ENCODE measurements at regions not wholly inside any gene's neighbourhood (a gene's known extent, or its start where the extent isn't known, plus 50 kb on each side); places are given as distances from the start of the nearest gene placed in this dataset.
"Not testable (repeated sequence)": the region's sequence is repeated elsewhere in the genome, so short reads cannot be mapped to it uniquely, and the experiment has no call there.

DNA sequence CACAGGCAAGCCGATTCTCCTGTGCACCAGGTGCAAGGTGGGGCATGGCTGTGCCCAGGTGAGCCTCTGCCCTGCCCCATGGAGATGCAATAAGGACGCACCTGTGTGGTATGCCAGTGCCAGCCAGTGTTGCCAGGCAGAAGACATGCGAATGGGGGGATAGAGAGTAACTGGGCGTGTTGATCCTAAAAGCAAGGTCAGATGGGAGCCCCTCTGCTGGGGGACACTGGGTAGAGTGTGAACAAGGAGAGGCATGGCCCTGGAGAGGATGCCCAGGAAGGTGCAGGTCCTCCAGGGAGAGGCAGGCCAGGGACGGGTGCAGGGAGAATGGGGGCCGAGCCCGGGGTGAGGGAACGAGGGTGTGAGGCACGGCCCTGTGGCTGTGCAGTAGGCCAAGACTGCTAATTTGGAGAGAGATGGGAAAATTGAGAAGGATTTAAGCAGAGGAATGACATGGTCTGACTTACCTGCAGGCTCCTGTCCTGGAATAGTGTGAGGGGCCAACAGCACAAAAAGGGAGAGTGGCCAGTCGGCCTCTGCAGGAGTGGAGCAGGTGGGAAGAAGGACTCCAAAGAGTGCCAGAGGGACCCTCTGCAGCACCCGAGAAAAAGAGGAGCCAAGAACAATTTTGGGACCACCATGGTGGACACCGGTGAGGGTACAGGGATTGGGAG, 690.4 kb upstream of the HS6ST1 start:
- no peak for DNase-seq

DNA sequence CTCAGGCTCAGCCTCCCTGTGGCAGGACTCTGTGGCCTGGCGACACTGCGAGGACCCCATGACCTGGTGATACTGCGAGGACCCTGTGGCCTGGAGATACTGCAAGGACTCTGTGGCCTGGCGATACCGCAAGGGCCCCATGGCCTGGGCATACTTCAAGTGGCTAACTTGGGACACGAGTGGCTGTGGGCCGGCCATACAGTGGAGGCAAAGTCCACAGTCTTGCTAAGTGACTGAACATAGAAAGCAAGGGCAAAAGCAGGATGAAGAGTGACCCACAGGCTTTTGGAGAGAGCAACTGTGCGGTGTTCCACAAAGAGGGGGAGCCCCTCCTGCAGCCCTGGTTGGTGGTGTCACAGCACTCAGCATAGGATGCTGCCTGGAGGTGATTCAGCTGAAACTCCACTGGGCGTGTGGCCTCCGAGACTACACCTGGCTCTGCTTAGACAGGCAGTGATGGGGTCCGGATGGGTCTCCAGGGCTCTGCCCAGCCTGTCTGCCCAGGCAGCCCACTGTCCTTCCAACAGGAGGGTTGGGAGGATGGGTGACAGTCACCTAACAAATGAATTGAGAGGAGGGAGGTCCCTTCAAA, 691.0 kb upstream of the HS6ST1 start:
- DNase-seq = no peak

DNA sequence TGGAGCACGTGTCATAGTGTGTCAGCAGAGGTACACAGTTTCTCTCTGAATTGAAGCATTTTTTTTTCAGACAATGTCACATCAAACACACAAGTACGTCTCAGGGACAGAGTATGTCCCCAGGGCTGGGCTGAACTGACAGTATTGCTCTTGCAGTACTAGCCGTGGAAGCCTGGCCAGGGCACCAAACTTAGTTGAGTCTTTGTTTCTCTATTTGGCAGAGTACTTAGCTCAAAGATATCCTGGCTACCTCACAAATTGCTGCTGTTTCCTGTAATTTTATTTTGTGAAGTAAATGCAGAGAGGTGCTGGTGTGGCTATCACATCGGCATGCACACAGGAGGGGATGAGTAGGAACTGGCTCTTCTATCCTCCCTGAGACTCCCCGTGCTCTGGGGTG, 691.6 kb upstream of the HS6ST1 start:
- DNase-seq = no peak

DNA sequence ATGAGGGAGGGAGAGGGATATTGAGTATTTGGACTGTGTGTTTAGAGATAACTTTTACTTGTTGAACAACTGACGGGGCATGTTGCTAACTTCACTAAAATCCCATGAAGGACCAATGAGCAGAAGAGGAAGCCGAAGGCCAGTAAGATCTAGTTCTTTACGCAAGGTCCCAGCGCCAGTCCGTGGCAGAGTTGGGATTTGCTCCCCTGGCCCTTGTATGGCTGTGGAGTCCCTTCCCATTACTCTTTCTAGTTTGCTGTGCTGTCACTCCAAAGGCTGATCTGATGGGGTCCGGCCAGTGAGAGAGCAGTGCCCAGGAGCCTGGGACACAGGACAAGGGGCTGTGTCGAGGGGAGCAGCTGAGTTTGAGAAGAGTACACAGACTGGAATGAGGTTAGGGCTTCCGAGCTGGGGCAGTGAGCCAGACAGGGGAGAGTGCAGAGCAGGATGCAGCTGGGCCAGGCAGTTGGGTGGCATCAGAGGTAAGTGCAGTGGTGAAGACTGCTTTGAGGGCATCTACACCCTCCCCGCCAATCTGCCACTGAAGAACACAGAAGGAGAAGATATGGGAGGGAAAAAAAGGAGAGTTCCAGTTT, 692.9 kb upstream of the HS6ST1 start:
- DNase-seq = no peak

DNA sequence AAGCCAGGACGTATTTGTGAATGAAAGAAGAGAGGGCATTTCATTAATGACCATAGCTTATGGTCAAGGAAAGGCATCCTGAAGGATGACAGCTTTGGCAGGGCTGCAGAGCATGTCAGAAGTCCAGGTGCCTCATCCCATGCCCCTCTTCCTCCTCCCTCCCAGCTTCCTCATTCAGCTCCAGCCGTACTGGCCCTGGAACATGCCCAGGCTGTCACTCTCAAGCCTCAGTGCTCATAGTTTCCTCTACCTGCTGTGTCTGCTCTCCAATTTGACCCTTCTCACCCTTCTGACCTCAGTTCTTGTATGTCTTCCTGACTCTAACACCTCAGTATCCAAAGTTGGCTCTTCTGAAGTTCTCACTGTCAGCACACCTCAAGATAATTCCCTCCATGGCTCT, 695.8 kb upstream of the HS6ST1 start:
- no peak for DNase-seq

DNA sequence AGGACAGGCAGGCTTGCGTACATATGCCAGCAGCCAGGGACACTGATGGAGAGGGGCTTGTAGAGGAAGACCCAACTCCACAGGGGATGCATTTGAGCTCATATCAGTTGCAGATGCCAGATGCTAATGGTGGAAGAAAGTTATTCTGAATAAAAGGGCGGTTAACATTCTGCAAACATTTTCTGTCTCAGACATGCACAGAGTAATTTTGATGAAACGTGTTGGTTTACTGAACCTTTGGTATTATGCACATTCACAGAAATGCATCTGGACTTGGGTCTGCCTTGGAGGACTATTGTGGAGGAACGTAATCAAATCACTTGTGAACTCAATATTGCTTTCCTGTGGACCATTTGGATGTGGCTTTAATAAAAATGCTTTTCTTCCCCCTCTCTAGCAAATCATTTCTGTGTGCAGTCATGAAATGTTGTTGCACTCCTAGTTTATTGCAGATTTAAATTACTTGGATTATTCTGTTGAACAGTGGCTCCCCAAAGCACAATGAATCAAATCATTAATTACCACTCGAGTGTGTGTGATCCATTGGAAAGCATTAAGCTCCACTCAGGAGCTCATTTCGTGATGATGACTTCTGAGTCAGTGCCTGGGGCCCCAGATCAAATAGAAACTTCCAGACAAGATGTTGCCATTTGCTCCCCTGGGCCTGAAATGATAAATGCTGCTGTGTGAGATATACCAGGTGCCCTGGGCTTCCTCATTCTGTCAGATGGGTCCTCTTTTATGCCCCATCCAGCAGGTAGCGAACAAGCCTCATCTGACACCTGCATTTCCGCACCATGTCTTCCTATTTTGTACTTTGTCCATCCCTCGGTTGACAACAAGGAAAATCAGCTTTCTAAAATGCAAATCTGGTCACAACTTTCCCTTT, 697.0 kb upstream of the HS6ST1 start:
- DNase-seq = no peak

DNA sequence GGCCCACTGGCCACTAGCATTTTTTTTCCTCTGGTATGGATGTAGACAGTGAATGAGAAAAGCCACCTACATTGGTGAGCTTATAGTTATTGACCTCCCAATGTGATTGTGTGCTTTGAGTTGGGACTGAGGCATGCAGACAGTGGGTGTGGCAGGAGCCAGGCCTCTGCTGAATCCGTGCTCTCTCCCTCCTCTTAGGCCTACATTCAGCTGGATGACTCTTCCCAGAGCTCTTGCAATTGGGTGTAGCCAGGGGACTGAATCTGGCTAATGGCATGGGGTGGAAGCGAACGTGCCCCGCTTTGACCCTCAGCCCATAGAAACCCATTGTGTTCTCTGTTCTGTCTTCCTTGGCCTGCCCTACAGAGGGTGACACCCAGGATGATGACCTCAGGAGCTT, 698.3 kb upstream of the HS6ST1 start:
- no peak for DNase-seq

DNA sequence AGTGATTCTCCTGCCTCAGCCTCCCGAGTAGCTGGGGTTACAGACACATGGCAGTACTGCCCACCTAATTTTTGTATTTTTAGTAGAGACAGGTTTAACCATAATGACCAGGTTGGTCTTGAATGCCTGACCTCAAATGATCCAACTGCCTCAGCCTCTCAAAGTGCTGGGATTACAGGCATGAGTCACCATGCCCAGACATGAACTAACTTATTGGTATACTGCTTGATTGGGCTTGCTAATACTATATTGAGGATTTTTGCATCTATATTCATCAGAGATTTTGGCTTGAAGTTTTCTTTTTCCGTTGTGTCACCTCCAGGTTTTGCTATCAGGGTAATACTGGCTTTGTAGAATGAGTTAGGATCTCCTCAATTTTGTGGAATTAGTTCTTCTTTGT, 706.1 kb upstream of the HS6ST1 start:
- no peak for DNase-seq

DNA sequence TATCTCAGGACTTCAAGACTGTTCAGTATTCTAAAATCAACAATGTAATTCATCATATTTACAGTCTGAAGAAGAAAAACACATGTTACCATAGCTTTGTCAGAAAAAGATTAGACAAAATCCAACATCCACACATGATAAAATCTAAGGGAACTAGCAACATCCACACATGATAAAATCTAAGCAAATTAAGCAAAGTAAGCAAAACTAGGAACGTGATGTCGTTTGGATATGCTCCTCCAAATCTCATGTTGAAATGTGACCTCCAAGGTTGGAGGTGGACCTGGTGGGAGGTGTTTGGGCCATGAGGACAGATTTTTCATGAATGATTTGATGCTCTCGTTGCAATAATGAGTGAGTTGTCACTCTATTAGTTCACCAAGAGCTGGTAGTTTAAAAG, 717.3 kb upstream of the HS6ST1 start:
- DNase-seq = no peak

DNA sequence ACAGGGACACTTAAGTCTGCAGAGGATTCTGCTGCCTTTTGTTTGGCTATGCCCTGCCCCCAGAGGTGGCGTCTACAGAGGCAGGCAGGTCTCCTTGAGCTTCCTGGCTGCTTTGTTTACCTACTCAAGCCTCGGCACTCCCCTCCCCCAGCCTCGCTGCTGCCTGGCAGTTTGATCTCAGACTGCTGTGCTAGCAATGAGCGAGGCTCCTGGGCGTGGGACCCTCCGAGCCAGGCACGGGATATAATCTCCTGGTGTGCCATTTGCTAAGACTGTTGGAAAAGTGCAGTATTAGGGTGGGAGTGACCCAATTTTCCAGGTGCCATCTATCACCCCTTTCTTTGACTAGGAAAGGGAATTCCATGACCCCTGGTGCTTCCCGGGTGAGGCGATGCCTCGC, 725.0 kb upstream of the HS6ST1 start:
- not testable (repeated sequence) for DNase-seq

DNA sequence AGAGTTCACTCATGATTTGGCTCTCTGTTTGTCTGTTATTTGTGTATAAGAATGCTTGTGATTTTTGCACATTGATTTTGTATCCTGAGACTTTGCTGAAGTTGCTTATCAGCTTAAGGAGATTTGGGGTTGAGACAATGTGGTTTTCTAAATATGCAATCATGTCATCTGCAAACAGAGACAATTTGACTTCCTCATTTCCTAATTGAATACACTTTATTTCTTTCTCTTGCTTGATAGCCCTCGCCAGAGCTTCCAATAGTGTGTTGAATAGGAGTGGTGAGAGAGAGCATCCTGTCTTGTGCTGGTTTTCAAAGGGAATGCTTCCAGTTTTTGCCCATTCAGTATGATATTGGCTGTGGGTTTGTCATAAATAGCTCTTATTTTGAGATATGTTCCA, 727.8 kb upstream of the HS6ST1 start:
- not testable (repeated sequence) for DNase-seq

DNA sequence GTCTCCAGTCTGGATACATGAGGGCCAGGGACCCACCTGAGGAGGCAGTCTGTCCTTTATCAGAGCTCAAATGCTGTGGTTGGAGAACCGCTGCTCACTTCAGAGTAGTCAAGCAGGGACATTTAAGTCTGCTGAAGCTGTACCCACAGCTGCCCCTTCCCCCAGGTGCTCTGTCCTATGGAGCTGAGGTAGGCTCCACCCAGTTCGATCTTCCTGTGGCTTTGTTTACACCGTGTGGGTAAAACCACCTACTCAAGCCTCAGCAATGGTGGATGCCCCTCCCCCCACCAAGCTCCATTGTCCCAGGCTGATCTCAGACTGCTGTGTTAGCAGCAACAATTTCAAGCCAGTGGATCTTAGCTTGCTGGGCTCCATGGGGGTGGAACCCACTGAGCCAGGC, 731.4 kb upstream of the HS6ST1 start:
- no peak for DNase-seq

DNA sequence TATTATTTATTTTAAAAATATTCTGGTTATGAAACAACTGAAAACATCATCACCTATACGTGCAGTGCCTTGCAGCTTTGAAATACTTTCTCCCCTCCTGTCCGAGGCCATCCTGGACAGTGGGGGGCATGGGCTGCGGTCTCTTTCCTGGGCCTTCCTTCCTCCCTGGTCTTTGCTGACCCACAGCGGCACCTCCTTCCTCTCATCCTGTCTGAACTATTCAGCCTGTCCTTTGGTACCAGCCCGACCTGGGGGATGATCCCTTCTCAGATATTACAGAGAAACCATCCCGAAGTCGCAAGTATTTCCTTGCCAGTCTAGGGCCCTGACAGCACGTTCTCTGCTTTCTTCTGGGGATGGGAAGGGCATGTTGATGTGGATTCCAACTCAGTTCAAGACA, 736.6 kb upstream of the HS6ST1 start:
- no peak for DNase-seq

DNA sequence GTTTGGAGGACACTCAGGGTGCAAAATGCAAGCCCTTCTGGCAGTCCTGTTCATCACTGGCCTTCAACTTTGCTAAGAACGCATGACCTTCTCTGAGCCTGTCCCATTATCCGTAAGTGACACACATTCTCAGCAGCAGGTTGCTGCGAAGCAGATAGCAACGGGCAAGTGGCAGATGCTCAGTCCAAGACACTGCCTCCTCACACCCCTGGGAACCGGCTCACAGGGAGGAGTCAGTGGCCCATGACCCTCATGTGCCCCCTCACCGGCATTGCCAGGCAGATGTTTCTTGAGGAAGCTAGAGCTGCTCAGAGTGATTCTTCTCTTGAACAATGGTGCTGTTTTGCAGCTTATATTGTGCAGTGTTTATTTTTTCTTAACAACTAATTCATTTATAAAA, 737.2 kb upstream of the HS6ST1 start:
- no peak for DNase-seq

DNA sequence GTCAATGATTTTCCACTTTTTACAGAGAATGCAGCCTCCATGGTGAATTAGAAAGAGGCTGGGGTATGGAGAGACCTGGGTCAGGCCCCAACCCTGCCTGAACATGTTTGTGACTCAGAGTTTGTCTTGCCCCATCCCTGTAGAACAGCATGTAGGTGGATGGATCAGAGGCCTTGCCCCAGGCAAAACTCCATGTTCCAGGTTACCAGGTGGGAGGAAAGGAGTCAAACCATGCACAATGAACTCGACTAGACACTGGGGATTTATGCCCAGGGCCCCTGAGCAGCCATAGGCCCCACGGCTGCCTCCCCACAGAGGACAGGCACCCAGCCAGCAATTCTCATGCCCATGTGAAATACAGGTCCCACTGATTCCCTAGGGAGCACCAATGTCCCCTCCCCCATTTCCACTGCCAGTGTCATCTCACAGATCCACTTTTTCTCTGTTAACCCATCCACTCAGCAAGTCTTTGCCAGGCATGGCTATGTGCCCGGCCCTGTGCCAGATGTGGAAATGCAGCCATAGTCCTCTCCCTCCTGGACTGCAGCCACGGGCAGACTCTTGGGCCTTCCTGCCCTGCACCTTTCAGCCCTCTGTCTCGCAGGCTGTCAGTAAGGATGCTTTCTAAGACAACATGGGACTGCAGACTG, 737.8 kb upstream of the HS6ST1 start:
- no peak for DNase-seq

DNA sequence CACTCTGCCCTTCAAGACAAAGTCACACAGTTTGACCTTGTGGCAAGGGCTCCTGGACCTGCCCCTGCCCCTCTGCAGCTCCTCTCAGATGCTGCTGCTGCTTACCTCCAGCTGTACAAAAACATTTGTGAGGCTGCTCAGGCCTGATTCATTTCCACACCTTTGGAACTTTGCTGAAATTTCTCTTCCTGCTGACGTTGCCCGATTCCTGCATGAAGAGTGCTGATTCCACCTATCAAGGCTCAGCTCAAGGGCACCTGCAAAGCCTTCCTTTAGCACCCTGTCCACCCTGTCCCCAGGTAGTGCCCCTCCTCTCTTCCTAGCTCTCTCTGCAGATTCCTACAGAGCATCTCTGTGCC, 738.3 kb upstream of the HS6ST1 start:
- no peak for DNase-seq

DNA sequence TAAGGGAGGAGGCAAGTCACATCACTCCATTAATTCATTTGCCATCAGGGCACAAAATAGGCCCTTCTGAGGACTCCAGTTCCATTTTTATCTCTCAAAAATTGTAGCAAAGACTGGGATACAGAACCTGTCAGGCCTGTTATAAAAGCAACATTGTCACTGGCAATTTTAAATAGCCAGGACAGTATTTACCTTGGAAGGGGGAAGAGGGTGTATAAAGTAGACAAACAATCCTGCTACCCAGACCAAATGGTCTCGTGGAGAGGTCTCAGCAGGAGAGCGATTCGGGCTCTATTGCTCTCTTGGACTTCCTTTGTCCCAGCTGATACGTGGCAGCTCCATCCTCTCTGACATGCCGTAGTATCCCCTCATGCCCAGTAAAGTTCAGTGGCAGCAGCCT, 740.3 kb upstream of the HS6ST1 start:
- DNase-seq = peak; percentile 72

DNA sequence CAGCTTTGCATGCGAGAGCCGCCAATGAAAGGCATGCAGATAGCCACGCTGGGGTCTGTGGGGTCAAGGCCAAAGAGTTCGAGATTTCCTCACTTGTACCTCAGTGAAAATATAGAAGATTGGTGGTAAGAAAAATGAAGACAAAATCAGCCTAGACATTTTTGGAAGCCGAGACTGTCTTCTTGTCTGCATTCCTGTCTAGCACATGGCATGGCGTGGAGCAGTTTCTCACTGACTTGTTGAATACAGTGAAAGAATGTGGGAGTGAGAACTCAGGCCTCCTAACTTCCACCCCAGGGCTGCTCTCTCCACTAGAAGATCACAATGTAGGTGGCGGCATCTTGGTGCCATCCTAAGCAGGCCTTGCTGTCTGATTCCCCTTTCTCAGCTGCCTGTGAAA, 740.8 kb upstream of the HS6ST1 start:
- DNase-seq = no peak

DNA sequence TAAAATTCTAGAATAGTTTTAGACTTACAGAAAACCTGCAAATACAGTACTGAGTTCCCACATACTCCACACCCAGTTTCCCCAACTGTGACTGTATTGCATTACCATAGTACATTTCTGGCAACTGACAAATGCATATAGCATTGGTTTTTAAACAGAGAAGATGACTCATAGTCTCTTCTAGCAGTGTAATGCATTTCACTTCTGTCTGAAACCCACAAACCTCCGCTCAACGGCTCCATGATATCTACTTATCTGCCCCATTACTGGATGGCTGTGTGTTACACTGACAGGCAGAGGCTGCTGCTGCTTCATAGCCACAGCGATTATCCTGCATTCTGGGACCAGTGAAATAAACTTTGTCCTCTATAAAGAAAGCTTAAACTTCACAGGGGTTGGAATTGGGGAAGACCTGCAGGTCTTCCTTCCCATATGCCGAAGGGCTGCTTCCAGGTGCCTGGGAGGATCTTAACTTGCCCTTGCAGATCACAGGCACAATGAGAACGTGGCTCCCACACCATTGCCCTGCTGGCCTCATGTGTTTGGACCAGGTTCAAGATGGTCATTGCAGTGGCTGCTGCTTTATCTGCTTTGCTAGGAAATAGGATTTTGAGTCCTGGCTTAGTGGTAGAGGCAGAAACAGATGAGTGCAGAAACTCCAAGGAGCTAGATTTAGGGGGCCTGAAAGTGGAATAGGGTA, 742.6 kb upstream of the HS6ST1 start:
- no peak for DNase-seq

DNA sequence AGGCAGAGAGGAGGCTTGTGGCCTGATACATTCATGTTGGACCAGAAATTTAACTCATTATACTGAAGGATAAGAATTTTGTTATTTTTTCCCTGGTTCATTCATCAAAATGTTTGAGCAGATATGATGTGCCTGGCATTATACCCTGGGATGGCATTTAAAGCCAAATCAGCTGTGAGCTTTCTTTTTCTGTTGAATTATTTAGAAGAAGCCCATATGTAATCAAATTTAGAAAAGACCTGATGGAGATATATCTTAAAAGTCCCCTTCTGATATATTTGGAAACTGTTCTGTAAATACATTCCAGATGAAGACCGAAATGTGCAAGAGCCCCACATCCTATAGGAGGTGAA, 743.1 kb upstream of the HS6ST1 start:
- DNase-seq = no peak

DNA sequence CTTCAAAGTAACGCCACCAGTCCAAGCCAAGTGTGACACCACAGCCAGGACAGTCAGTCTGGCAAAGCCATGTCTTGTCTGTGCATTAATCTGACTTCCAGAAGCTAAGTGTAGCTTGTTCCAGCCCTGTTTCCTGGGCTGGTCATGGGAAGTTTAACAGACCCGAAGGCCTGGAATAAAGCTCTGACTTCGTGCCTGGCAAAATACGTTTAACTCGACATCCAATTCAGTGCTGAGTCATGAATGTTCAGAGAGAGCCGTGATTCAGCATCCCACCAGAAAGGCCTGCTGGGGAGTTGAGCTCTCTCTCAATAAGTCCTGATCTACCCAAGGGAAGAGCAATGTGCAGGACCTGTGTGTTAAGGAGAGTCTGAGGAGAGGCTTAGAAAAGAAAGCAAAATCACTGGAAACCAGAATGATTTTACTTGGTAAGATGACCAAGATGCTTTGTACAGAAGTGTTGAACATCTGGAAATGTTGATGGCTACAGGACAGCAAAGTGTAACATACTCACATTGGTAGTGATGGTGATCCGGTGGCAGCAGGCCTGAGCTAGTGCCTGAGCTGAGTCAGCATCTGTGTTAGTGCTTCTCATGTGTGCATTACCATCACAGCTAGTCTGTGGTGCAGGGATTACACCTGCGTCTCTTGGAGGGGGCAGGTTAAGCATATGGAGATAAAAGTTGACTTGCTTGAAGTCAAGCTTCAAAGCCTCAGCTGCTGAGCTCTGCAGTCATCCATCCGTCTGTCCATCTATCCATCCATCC, 743.7 kb upstream of the HS6ST1 start:
- no peak for DNase-seq

DNA sequence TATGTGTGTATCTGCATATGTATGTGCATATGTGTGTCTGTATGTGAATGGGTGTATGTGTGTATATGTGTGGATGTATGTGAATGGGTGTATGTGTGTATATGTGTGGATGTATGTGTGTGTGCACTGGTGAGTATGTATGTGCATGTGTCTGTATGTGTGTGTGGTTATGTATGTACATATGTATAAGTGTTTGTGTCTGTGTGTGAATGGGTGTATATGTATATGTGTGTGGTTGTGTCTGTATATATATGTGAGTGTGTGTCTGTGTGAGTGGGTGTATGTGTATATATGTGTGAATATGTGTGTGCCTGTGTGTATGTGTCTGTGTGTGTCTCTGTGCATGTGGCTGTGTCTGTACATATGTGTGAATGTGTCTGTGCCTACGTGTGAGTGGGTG, 748.4 kb upstream of the HS6ST1 start:
- DNase-seq = no peak
